Putamen (tissue), 1 donor: ENCODE measurements at regions not wholly inside any gene's neighbourhood (a gene's known extent, or its start where the extent isn't known, plus 50 kb on each side); places are given as distances from the start of the nearest gene placed in this dataset.

Experiments used
- DNase-seq: peaks from one replicate; pipeline ENCODE4 v3.0.0-alpha.2; 2016; ENCODE audit warnings: low spot score

GRCh38 chr21:27513825-27514224, 546.9 kb upstream of the ADAMTS5 start:
- DNase-seq = no peak

GRCh38 chr21:27513016-27513415, 546.1 kb upstream of the ADAMTS5 start:
- DNase-seq = no peak

GRCh38 chr21:27511233-27511632, 544.3 kb upstream of the ADAMTS5 start:
- no peak for DNase-seq

- no peak for DNase-seq
These were observed 540.8 kb upstream of the ADAMTS5 start for GRCh38 chr21:27507695-27508094.

GRCh38 chr21:27505516-27505915, 538.6 kb upstream of the ADAMTS5 start:
- DNase-seq = no peak

- DNase-seq = no peak
These were observed 535.9 kb upstream of the ADAMTS5 start for GRCh38 chr21:27502801-27503200.

GRCh38 chr21:27498025-27498424, 531.1 kb upstream of the ADAMTS5 start:
- DNase-seq = no peak

- DNase-seq = no peak
These were observed 528.9 kb upstream of the ADAMTS5 start for GRCh38 chr21:27495836-27496235.

GRCh38 chr21:27493542-27493941, 526.7 kb upstream of the ADAMTS5 start:
- no peak for DNase-seq

- no peak for DNase-seq
These were observed 520.8 kb upstream of the ADAMTS5 start for GRCh38 chr21:27487676-27488075.

- DNase-seq = no peak
These were observed 514.0 kb upstream of the ADAMTS5 start for GRCh38 chr21:27480841-27481261.

GRCh38 chr21:27477296-27477695, 510.4 kb upstream of the ADAMTS5 start:
- no peak for DNase-seq

GRCh38 chr21:27476696-27477095, 509.8 kb upstream of the ADAMTS5 start:
- peak; percentile 24 for DNase-seq

GRCh38 chr21:27475363-27475955, 508.6 kb upstream of the ADAMTS5 start:
- DNase-seq = peak; percentile 71

- DNase-seq = no peak
These were observed 500.5 kb upstream of the ADAMTS5 start for GRCh38 chr21:27467366-27467765.

GRCh38 chr21:27466140-27466539, 499.3 kb upstream of the ADAMTS5 start:
- DNase-seq = no peak

GRCh38 chr21:27464648-27465047, 497.8 kb upstream of the ADAMTS5 start:
- no peak for DNase-seq

- DNase-seq = no peak
These were observed 495.8 kb upstream of the ADAMTS5 start for GRCh38 chr21:27462726-27463125.

- DNase-seq = no peak
These were observed 487.3 kb upstream of the ADAMTS5 start for GRCh38 chr21:27454234-27454633.

- DNase-seq = no peak
These were observed 484.2 kb upstream of the ADAMTS5 start for GRCh38 chr21:27451116-27451515.

- DNase-seq = no peak
These were observed 483.3 kb upstream of the ADAMTS5 start for GRCh38 chr21:27450216-27450615.

- DNase-seq = no peak
These were observed 482.1 kb upstream of the ADAMTS5 start for GRCh38 chr21:27448960-27449359.

- no peak for DNase-seq
These were observed 481.0 kb upstream of the ADAMTS5 start for GRCh38 chr21:27447843-27448242.

GRCh38 chr21:27429710-27430341, 462.9 kb upstream of the ADAMTS5 start:
- DNase-seq = no peak
